ENCODE measurements at regions not wholly inside any gene's neighbourhood (a gene's known extent, or its start where the extent isn't known, plus 50 kb on each side); places are given as distances from the start of the nearest gene placed in this dataset.

- ATAC-seq (no peak), DNase-seq (no peak)
- intact Hi-C loops (cut with micrococcal nuclease): no loop called here
Measured at GRCh38 chr6:40280231-40280630, 306.9 kb downstream of the LRFN2 start.

GRCh38 chr6:40276141-40276540, 311.0 kb downstream of the LRFN2 start:
- DNase-seq (no peak), ATAC-seq (no peak)
- intact Hi-C loops (cut with micrococcal nuclease): no loop called here

GRCh38 chr6:40274058-40274457, 313.1 kb downstream of the LRFN2 start:
- DNase-seq: no peak
- ATAC-seq: no peak
- intact Hi-C loops (cut with micrococcal nuclease): no loop called here

GRCh38 chr6:40268614-40269013, 318.6 kb downstream of the LRFN2 start:
- ATAC-seq (no peak), DNase-seq (no peak)
- intact Hi-C loops (cut with micrococcal nuclease): no loop called here

- intact Hi-C loops (cut with micrococcal nuclease): no loop called here
- ATAC-seq: no peak
- no peak for DNase-seq
Measured at GRCh38 chr6:40268166-40268565, 319.0 kb downstream of the LRFN2 start.

- DNase-seq (no peak), ATAC-seq (no peak)
- intact Hi-C loops (cut with micrococcal nuclease): no loop called here
Measured at GRCh38 chr6:40265615-40266014, 321.5 kb downstream of the LRFN2 start.

GRCh38 chr6:40263970-40264369, 323.2 kb downstream of the LRFN2 start:
- DNase-seq (no peak), ATAC-seq (no peak)
- intact Hi-C loops (cut with micrococcal nuclease): no loop called here

- DNase-seq (no peak), ATAC-seq (no peak)
- intact Hi-C loops (cut with micrococcal nuclease): no loop called here
Measured at GRCh38 chr6:40262363-40262762, 324.8 kb downstream of the LRFN2 start.

- no peak for DNase-seq
- no peak for ATAC-seq
- intact Hi-C loops (cut with micrococcal nuclease): no loop called here
Measured at GRCh38 chr6:40258531-40258930, 324.3 kb upstream of the MOCS1 start.

- ATAC-seq (no peak), DNase-seq (no peak)
- intact Hi-C loops (cut with micrococcal nuclease): no loop called here
Measured at GRCh38 chr6:40256831-40257230, 322.6 kb upstream of the MOCS1 start.

- intact Hi-C loops (cut with micrococcal nuclease): no loop called here
- DNase-seq (no peak), ATAC-seq (no peak)
Measured at GRCh38 chr6:40256224-40256623, 322.0 kb upstream of the MOCS1 start.

- intact Hi-C loops (cut with micrococcal nuclease): no loop called here
Measured at GRCh38 chr6:40253420-40253819, 319.2 kb upstream of the MOCS1 start.

GRCh38 chr6:40252531-40253258, 318.4 kb upstream of the MOCS1 start:
- DNase-seq: no peak

More at GRCh38 chr6:40253420-40253819, 319.2 kb upstream of the MOCS1 start:
- no peak for DNase-seq
- no peak for ATAC-seq

GRCh38 chr6:40251637-40252300, 317.5 kb upstream of the MOCS1 start:
- DNase-seq (no peak), ATAC-seq (no peak)
- intact Hi-C loops (cut with micrococcal nuclease): no loop called here

More at GRCh38 chr6:40252531-40253258, 318.4 kb upstream of the MOCS1 start:
- intact Hi-C loops (cut with micrococcal nuclease): no loop called here
- no peak for ATAC-seq

GRCh38 chr6:40249935-40250334, 315.7 kb upstream of the MOCS1 start:
- intact Hi-C loops (cut with micrococcal nuclease): no loop called here
- DNase-seq: no peak
- ATAC-seq: no peak

GRCh38 chr6:40247516-40248115, 313.4 kb upstream of the MOCS1 start:
- intact Hi-C loops (cut with micrococcal nuclease): no loop called here
- ATAC-seq (no peak), DNase-seq (no peak)

- ATAC-seq: no peak
- DNase-seq: no peak
- intact Hi-C loops (cut with micrococcal nuclease): no loop called here
Measured at GRCh38 chr6:40244699-40245098, 310.4 kb upstream of the MOCS1 start.

GRCh38 chr6:40232698-40233097, 298.4 kb upstream of the MOCS1 start:
- no peak for ATAC-seq
- no peak for DNase-seq
- intact Hi-C loops (cut with micrococcal nuclease): no loop called here

- DNase-seq: no peak
- ATAC-seq: no peak
Measured at GRCh38 chr6:40227735-40228134, 293.5 kb upstream of the MOCS1 start.

GRCh38 chr6:40222354-40222753, 288.1 kb upstream of the MOCS1 start:
- intact Hi-C loops (cut with micrococcal nuclease): no loop called here
- DNase-seq: no peak
- ATAC-seq: no peak

More at GRCh38 chr6:40227735-40228134, 293.5 kb upstream of the MOCS1 start:
- intact Hi-C loops (cut with micrococcal nuclease): no loop called here

GRCh38 chr6:40219799-40220198, 285.5 kb upstream of the MOCS1 start:
- intact Hi-C loops (cut with micrococcal nuclease): no loop called here
- ATAC-seq: no peak
- DNase-seq: no peak
